ENCODE measurements at regions not wholly inside any gene's neighbourhood (a gene's known extent, or its start where the extent isn't known, plus 50 kb on each side); places are given as distances from the start of the nearest gene placed in this dataset.
A peak's percentile ranks its signal among the peaks of the same experiment; 100 is the strongest.
"Not testable (repeated sequence)": the region's sequence is repeated elsewhere in the genome, so short reads cannot be mapped to it uniquely, and the experiment has no call there.

- no peak for DNase-seq (ENCODE audit: low read depth)
Observed at GRCh38 chr12:115898670-115899069, 378.8 kb downstream of the MED13L start.

DNA sequence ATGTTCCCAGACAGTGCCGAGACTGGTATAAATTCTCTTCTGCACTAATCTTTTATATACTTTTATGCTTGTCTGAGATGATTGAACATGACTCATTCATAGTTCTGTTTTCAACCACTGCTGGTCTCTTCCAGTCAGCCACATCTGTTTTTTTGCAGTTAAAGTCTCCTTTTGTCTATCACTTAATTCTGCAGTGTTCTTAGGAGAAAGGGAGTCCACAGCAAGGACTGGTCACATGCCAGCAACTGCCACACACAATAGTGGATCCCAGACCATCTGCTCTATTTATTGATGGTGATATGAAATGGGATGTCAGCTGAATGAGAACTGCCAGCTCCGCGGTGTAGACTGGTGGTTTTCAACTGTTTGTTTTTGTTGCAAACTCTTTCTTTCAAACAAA is 379.8 kb downstream of the MED13L start:
- DNase-seq (ENCODE audit: low read depth): peak; percentile 31

GRCh38 chr12:115895247-115895646 is 382.2 kb downstream of the MED13L start:
- DNase-seq (ENCODE audit: low read depth): peak; percentile 17

DNA sequence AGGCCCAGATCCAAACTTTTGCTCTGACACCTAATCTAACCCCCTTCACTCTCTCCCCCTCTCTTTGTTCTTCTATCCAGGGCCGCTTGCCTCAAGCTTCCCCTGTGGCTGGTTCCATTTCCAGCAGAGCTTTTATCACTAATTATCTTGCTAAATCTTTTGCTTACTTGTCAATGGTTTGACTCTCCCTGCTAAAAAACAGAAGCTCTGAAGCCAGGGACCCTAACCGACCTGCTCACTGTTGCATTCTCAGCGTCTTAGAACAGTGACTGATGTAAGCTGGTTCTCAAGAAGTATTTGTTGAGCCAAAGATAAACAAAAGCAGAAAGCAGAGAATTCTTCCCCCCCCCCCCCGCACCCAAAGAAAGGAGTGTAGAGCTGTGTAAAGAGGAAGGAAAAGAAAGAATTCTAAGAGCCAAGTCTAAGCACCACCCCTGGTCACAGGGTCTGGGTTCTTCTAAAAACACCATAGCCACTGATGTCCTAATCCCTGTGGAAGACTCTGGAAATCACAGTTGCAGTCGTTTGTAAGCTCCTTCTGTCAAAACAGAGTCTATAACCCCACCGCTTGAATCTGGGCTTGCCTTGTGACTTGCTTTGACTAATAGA is 385.8 kb downstream of the MED13L start:
- DNase-seq (ENCODE audit: low read depth): no peak

- DNase-seq (ENCODE audit: low read depth): no peak
Observed at GRCh38 chr12:115886666-115887065, 390.8 kb downstream of the MED13L start.

GRCh38 chr12:115885040-115885690 is 392.3 kb downstream of the MED13L start:
- no peak for DNase-seq (ENCODE audit: low read depth)

DNA sequence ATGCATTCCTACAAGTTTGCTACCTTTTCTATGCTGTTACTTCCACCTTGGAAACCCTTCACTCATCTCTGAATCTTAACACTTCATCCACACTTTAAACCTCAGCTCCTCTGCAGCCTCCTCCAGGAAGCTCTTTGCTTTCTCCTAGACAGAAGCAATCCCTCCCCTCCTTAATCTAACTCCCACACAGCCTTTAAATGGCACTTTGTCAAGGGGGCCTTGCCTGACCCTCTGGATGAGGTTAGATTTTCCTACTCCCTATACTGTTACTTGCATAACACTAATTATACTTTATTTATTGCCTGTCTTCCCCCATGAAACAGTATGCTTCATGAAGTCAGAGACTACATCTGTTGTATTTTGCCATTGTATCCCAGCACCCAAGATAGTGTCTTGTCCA is 394.6 kb downstream of the MED13L start:
- DNase-seq (ENCODE audit: low read depth): no peak

GRCh38 chr12:115880238-115880637 is 397.3 kb downstream of the MED13L start:
- DNase-seq (ENCODE audit: low read depth): no peak

GRCh38 chr12:115879354-115879753 is 398.1 kb downstream of the MED13L start:
- DNase-seq (ENCODE audit: low read depth): no peak

DNA sequence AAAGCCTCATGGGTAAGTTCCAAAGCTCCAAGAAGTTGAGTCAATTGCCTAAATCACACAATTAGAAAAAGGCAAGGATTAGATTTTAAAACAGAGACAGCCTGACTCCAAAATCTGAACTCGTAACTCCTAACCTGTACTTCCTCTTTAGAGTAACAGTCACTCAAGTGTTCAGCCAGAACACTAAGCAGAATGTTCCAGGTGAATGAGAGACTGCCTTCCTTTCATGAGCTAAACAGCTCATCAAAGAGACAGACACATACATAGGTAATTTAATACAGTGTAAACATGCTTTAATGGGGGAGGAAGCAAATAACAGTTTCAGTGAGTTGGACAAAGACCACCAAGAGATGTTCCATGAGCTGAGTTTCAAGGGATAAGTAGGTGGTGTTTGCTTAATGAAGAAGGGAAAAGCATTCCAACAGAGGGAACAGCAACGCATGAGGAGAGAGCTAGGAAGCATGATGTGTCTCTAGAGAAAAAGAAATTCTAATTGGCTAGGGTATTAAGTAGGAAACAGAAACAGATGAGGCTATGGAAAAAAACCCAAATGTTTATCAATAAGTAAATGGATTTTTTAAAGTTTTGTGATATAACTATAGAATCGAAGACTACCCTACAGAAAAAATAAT is 403.9 kb downstream of the MED13L start:
- no peak for DNase-seq (ENCODE audit: low read depth)

DNA sequence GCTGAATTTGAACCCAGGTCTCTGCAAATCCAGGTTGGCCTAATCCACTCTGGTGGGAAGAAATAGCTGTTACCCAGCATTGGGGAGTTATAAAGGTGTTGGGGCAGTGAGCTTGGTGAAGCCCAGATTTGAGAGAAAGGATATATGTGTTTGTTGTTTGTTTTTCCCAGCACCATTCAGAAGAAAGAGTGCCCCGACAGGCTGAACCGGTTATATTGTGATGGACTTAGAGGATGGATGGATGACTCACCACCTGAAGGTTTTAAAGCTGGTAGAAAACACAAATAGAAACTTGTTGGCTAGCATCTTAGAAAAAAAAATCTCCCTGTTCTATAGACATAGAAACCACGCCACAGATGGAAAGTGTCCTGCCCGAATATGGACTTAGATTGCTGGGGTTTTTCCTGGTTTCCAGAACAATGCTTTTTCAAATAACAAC is 404.6 kb downstream of the MED13L start:
- no peak for DNase-seq (ENCODE audit: low read depth)

DNA sequence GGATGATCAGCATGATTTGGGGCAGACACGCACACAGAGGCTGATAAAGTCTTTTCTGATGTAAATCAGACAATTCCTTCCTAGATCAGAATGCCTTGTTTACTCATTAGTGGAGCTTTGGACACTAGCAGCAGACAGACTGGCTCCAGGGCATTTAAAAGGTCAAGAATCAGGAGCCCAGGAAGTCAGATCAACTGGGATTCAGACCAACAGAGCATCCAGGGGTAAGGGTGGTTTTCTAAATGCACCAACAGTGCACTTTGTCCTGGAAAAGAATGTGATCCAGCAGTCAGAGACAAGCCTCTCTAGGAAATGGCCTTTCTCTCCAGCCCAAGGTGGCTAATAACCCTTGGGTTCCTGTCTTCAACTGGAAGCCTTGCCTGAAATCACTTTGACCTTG is 405.3 kb downstream of the MED13L start:
- no peak for DNase-seq (ENCODE audit: low read depth)

- DNase-seq (ENCODE audit: low read depth): peak; percentile 34
Observed at GRCh38 chr12:115871714-115872113, 405.8 kb downstream of the MED13L start.

DNA sequence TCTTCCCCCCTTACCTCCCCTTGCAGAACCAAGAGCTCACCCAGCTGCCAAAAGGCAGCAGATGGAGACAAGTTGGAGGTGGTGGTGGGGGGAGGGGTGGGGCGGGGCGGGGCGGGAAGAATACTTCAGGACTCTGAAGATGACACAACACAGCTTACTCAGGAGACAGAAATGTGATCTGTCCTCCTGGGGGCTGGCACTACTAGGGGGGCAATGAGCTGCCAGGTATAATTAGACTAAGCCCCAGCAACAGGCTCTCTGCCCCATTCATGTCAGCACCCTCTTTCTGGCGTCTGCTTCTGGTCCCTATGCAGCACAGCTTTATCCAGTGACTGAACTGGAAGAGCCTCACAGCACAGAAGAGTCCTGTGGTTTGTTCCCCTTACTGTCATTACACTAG is 407.0 kb downstream of the MED13L start:
- no peak for DNase-seq (ENCODE audit: low read depth)

DNA sequence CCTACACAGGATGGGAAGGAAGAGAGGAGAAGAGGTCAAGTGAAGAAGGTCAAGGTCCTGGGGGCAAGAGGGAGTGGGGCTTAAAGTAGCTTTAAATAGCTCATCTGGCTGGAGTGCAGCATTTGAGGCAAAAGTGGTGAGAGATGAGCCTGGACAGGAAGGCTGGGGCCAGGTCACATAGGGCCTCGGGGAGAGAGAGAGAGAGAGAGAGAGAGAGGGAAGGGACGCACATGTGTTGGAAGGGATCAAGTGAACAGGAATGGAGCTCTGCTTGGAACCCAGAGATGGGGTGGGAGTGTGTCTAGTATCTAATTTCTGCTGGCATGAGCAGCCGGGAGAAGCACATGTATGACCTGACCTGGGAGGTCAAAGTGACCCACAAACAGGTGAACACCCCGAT is 407.5 kb downstream of the MED13L start:
- no peak for DNase-seq (ENCODE audit: low read depth)

DNA sequence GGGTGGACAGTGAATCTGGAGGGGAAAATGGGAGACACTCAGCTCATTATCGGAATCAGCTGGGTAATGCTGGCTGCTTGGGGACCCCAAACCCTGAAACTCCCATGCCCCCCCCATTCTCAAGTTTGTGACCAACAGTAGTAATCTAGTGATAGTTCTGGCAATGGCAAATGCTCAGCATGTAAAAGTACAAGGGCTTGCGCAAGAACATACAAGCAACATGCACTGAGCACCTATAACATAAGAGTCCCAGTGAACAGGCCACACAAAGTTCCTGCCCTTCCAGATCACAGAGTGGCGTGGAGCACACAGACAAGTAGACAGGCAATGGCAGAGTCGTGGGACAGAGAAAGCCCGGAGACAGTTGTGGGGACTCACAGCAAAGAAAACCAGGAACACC is 407.9 kb downstream of the MED13L start:
- no peak for DNase-seq (ENCODE audit: low read depth)

- no peak for DNase-seq (ENCODE audit: low read depth)
Observed at GRCh38 chr12:115868624-115869023, 408.9 kb downstream of the MED13L start.

DNA sequence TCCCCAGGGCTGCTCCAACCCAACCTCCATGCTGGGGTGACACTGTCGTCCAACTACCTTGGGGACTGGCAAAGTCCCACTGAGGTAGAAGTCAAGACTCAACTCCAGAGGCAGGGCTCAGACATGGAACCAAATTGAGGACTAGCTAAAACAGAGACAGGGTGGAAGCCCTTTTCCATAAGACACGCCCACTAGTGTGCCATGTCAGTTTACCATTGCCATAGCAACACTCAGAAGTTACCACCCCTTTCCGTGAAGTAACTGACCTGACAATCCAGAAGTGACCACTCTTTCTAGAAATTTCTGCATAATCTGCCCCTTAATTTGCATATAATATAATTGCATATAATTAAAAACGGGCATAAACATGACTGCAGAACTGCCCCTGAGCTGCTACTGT is 409.6 kb downstream of the MED13L start:
- DNase-seq (ENCODE audit: low read depth): no peak

GRCh38 chr12:115866909-115867525 is 410.5 kb downstream of the MED13L start:
- no peak for DNase-seq (ENCODE audit: low read depth)

GRCh38 chr12:115866281-115866680 is 411.2 kb downstream of the MED13L start:
- DNase-seq (ENCODE audit: low read depth): not testable (repeated sequence)

DNA sequence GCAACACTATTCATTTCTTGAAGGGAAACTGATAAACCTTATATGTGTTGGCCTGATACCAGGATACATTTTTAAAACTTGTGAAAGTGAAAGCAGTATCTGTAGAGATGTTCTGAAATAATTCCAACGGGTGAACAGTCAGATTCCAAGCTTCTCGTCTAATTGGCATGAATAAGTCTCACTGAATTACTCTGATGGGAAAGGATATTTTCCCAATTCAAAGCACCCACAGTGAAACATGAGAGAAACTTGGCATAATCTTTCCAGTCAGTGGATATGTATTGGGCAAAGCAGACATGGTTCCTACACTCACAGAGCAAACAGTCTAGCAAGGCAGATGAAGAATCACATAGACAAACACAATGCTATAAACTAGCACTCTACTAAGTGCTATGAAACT is 413.1 kb downstream of the MED13L start:
- DNase-seq (ENCODE audit: low read depth): no peak

DNA sequence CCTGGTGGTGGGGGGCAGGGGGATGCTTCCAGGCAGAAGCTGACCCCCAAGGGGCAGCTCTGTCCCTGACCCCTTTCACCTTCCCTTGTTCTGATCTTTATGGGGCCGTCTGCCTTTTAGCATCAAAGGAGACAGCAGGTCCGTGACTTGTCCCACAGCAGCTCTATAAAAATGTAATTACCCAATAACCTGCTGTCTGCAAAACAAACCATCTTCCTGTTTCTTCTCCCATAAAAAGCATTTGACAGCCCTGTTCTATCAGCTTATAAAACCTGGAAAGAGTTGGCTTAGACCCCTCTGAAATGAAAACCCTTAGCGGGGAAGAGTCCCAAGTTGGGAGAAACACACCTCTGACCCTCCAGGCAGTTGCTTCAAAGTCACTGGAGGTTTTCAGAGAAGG is 416.9 kb downstream of the MED13L start:
- DNase-seq (ENCODE audit: low read depth): no peak

- DNase-seq (ENCODE audit: low read depth): no peak
Observed at GRCh38 chr12:115859231-115859630, 418.3 kb downstream of the MED13L start.

Measured in iris pigment epithelial cell (primary cell).